C4-2B (cell line): ENCODE measurements at regions not wholly inside any gene's neighbourhood (a gene's known extent, or its start where the extent isn't known, plus 50 kb on each side); places are given as distances from the start of the nearest gene placed in this dataset.

Experiments
- CTCF ChIP-seq: fragments of 450-650 bp; conservative IDR thresholded peaks from 2 replicates; pipeline ENCODE4 v1.5.1; 2017; ENCODE audit warnings: mild to moderate bottlenecking
- ZFX ChIP-seq: fragments of 450-650 bp; IDR thresholded peaks from 2 replicates; pipeline ENCODE4 v1.6.1; 2017

DNA sequence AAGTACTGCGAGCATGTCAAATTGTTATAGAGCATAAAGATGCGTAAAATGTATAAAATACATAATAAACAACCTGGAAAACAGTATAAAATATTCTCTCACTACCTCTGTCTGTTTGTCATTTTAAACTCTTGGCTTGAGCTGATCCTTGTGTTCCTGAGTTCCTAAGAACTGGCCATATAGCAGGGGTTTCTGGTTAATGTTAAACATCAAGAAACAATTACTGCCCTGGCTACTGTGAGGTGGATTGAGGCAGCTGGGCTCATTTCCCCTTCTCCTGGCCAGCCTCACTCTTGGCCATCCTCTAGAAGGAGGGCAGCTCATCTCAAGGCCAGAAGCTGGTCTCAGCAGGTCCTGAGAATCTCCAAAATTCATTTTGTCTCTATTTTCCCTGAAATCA lies 297.3 kb upstream of the USP24 start:
- TF ChIP-seq CTCF, result no peak
- TF ChIP-seq ZFX, result no peak
